GM12873 (cell line): ENCODE measurements at regions not wholly inside any gene's neighbourhood (a gene's known extent, or its start where the extent isn't known, plus 50 kb on each side); places are given as distances from the start of the nearest gene placed in this dataset.

Experiments used
- CTCF ChIP-seq: IDR thresholded peaks from 2 replicates; pipeline ENCODE4 v1.5.1; 2012; ENCODE audit warnings: low read depth, mild to moderate bottlenecking, moderate library complexity, low read length, control low read depth; ENCODE audit not compliant: insufficient read depth; ENCODE audit errors: missing control alignments

GRCh38 chr1:198380275-198380674, 160.2 kb downstream of the ATP6V1G3 start:
- TF ChIP-seq CTCF = no peak

GRCh38 chr1:198377702-198378101, 162.8 kb downstream of the ATP6V1G3 start:
- TF ChIP-seq CTCF = no peak

- no peak for TF ChIP-seq CTCF
Observed at GRCh38 chr1:198374288-198374687, 166.2 kb downstream of the ATP6V1G3 start.

GRCh38 chr1:198373376-198373775, 167.1 kb downstream of the ATP6V1G3 start:
- no peak for TF ChIP-seq CTCF
